Neural progenitor cell (in vitro differentiated cells): ENCODE measurements at regions not wholly inside any gene's neighbourhood (a gene's known extent, or its start where the extent isn't known, plus 50 kb on each side); places are given as distances from the start of the nearest gene placed in this dataset.

Experiments
- DNase-seq: peaks from one replicate; pipeline ENCODE4 v3.0.0-alpha.2; 2016; ENCODE audit warnings: low spot score
- H2AFZ ChIP-seq: fragments of 200-600 bp; sonication (generic); replicated peaks from 2 replicates; pipeline ENCODE4 v1.6.1; 2016; ENCODE audit warnings: antibody characterized with exemption
- H3F3A ChIP-seq: fragments of 200-600 bp; sonication (generic); 2 replicates; pipeline ENCODE4 v1.6.1; 2016; ENCODE audit warnings: antibody characterized with exemption, low read depth
- H3K27ac ChIP-seq: fragments of 200-600 bp; sonication (generic); 2 replicates; pipeline ENCODE4 v1.5.1; 2016; ENCODE audit warnings: mild to moderate bottlenecking
- H3K27me3 ChIP-seq: fragments of 200-600 bp; sonication (generic); 2 replicates; pipeline ENCODE4 v1.6.1; 2016; ENCODE audit warnings: mild to moderate bottlenecking, moderate library complexity
- H3K36me3 ChIP-seq: fragments of 200-600 bp; sonication (generic); 2 replicates; pipeline ENCODE4 v1.5.1; 2016
- H3K4me1 ChIP-seq: fragments of 200-600 bp; sonication (generic); 2 replicates; pipeline ENCODE4 v1.6.1; 2016; ENCODE audit warnings: mixed run types
- H3K4me2 ChIP-seq: fragments of 200-600 bp; sonication (generic); 2 replicates; pipeline ENCODE4 v1.6.1; 2016
- H3K4me3 ChIP-seq: fragments of 200-600 bp; sonication (generic); 2 replicates; pipeline ENCODE4 v1.5.1; 2016
- H3K79me2 ChIP-seq: fragments of 200-600 bp; sonication (generic); 2 replicates; pipeline ENCODE4 v1.6.1; 2016; ENCODE audit warnings: low read depth
- H3K9ac ChIP-seq: fragments of 200-600 bp; sonication (generic); 2 replicates; pipeline ENCODE4 v1.6.1; 2016
- H3K9me3 ChIP-seq: fragments of 200-600 bp; sonication (generic); 2 replicates; pipeline ENCODE4 v1.5.1; 2016; ENCODE audit warnings: low read depth
- H4K20me1 ChIP-seq: fragments of 200-600 bp; sonication (generic); 2 replicates; pipeline ENCODE4 v1.6.1; 2016; ENCODE audit warnings: low read depth
- H3K27ac Mint-ChIP-seq: 3 replicates; pipeline ENCODE4 v1.8.0; 2021; ENCODE audit warnings: mixed read lengths
- H3K27me3 Mint-ChIP-seq: 2 replicates; pipeline ENCODE4 v1.8.0; 2022; ENCODE audit warnings: low read depth, mild to moderate bottlenecking, inconsistent platforms, moderate library complexity, mixed read lengths; ENCODE audit not compliant: insufficient read depth
- H3K36me3 Mint-ChIP-seq: 3 replicates; pipeline ENCODE4 v1.8.0; 2021; ENCODE audit warnings: mixed read lengths
- H3K4me1 Mint-ChIP-seq: 3 replicates; pipeline ENCODE4 v1.8.0; 2021; ENCODE audit warnings: mixed read lengths
- H3K4me3 Mint-ChIP-seq: 3 replicates; pipeline ENCODE4 v1.8.0; 2021; ENCODE audit warnings: mild to moderate bottlenecking, moderate library complexity, mixed read lengths
- H3K9me3 Mint-ChIP-seq: 3 replicates; pipeline ENCODE4 v1.8.0; 2020; ENCODE audit warnings: mixed read lengths
- EZH2 ChIP-seq: fragments of 200-600 bp; sonication (generic); IDR thresholded peaks from 2 replicates; pipeline ENCODE4 v1.6.1; 2017; ENCODE audit warnings: antibody characterized with exemption, mild to moderate bottlenecking, moderate library complexity
- EZH2phosphoT487 ChIP-seq: fragments of 200-600 bp; sonication (generic); IDR thresholded peaks from 2 replicates; pipeline ENCODE4 v1.6.1; 2017; ENCODE audit warnings: antibody characterized with exemption
- TF ChIP-seq, protein P1 (sequence below): fragments of 200-600 bp; sonication (generic); IDR thresholded peaks from 2 replicates; pipeline ENCODE4 v1.5.1; 2017; ENCODE audit warnings: antibody characterized with exemption, mild to moderate bottlenecking

DNA sequence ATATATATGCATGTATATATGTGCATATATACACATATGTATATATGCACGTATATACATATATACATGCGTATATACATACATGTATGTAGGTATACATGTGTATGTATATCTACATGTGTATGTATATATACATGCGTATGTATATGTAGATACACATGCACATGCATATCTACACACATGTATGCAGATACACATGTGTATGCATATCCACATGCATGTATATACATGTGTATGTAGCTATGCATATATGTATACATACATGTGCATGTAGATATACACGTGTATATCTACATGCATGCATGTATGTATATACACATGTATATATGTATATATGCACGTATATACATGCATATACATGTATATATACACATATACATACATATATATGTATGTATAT is 95.8 kb upstream of the STEAP4 start:
- no peaks in the 10 kb centered on the region for H3K36me3 Mint-ChIP-seq
- Histone ChIP-seq H3K4me3 (no peak overlapping the region), H3K9me3 (no peaks in the 10 kb centered on the region), H2AFZ (no peak overlapping the region), H3K27ac (no peak overlapping the region), H3K9ac (no peak overlapping the region), H3K27me3 (no peaks in the 10 kb centered on the region), H3K4me1 (no peaks in the 10 kb centered on the region), H3F3A (peaks cover 7% of the 10 kb centered on the region), H4K20me1 (no peaks in the 10 kb centered on the region), H3K79me2 (no peaks in the 10 kb centered on the region), H3K36me3 (no peaks in the 10 kb centered on the region), H3K4me2 (no peak overlapping the region)
- TF ChIP-seq, protein P1, sequence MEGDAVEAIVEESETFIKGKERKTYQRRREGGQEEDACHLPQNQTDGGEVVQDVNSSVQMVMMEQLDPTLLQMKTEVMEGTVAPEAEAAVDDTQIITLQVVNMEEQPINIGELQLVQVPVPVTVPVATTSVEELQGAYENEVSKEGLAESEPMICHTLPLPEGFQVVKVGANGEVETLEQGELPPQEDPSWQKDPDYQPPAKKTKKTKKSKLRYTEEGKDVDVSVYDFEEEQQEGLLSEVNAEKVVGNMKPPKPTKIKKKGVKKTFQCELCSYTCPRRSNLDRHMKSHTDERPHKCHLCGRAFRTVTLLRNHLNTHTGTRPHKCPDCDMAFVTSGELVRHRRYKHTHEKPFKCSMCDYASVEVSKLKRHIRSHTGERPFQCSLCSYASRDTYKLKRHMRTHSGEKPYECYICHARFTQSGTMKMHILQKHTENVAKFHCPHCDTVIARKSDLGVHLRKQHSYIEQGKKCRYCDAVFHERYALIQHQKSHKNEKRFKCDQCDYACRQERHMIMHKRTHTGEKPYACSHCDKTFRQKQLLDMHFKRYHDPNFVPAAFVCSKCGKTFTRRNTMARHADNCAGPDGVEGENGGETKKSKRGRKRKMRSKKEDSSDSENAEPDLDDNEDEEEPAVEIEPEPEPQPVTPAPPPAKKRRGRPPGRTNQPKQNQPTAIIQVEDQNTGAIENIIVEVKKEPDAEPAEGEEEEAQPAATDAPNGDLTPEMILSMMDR: no peak
- no peak for TF ChIP-seq EZH2
- TF ChIP-seq EZH2phosphoT487: no peak
- H3K4me3 Mint-ChIP-seq: no peak overlapping the region
- peaks cover 4% of the 10 kb centered on the region for H3K27me3 Mint-ChIP-seq
- H3K27ac Mint-ChIP-seq: no peak overlapping the region
- no peaks in the 10 kb centered on the region for H3K4me1 Mint-ChIP-seq
- no peak for DNase-seq
- no peaks in the 10 kb centered on the region for H3K9me3 Mint-ChIP-seq

GRCh38 chr7:88401009-88401623 is 94.4 kb upstream of the STEAP4 start:
- peak; percentile 3 for DNase-seq
- Histone ChIP-seq H3K9ac (no peak overlapping the region), H3K27ac (no peak overlapping the region), H3K9me3 (no peaks in the 10 kb centered on the region), H3K4me2 (no peak overlapping the region), H3K4me1 (no peaks in the 10 kb centered on the region), H4K20me1 (no peaks in the 10 kb centered on the region), H3K79me2 (no peaks in the 10 kb centered on the region), H3F3A (peaks cover 7% of the 10 kb centered on the region), H3K36me3 (no peaks in the 10 kb centered on the region), H3K4me3 (no peak overlapping the region), H3K27me3 (no peaks in the 10 kb centered on the region), H2AFZ (no peak overlapping the region)
- Mint-ChIP-seq H3K27me3 (peaks cover 2% of the 10 kb centered on the region), H3K4me3 (no peak overlapping the region), H3K36me3 (no peaks in the 10 kb centered on the region), H3K27ac (no peak overlapping the region), H3K9me3 (no peaks in the 10 kb centered on the region), H3K4me1 (no peaks in the 10 kb centered on the region)
- no peak for TF ChIP-seq EZH2
- TF ChIP-seq, protein P1: peak; percentile 69

GRCh38 chr7:88399696-88400240 is 93.1 kb upstream of the STEAP4 start:
- H3K36me3 ChIP-seq: no peaks in the 10 kb centered on the region
- H3K27me3 ChIP-seq: no peaks in the 10 kb centered on the region
- no peak for DNase-seq
- Mint-ChIP-seq H3K36me3 (no peaks in the 10 kb centered on the region), H3K27me3 (no peaks in the 10 kb centered on the region), H3K4me3 (no peak overlapping the region), H3K9me3 (no peaks in the 10 kb centered on the region), H3K4me1 (no peaks in the 10 kb centered on the region), H3K27ac (no peak overlapping the region)
- TF ChIP-seq EZH2phosphoT487 (no peak), EZH2 (no peak)
- TF ChIP-seq, protein P1: no peak
- H3K4me3 ChIP-seq: no peak overlapping the region
- no peaks in the 10 kb centered on the region for H3K4me1 ChIP-seq
- no peak overlapping the region for H3K27ac ChIP-seq
- H2AFZ ChIP-seq: no peak overlapping the region
- peaks cover 7% of the 10 kb centered on the region for H3F3A ChIP-seq
- no peaks in the 10 kb centered on the region for H4K20me1 ChIP-seq
- H3K9ac ChIP-seq: no peak overlapping the region
- no peaks in the 10 kb centered on the region for H3K79me2 ChIP-seq
- no peaks in the 10 kb centered on the region for H3K9me3 ChIP-seq
- no peak overlapping the region for H3K4me2 ChIP-seq
